Left renal pelvis (tissue), 4 donors: ENCODE measurements at regions not wholly inside any gene's neighbourhood (a gene's known extent, or its start where the extent isn't known, plus 50 kb on each side); places are given as distances from the start of the nearest gene placed in this dataset.

ENCODE experiments used
- DNase-seq, 4 donors: peaks; one replicate each; pipeline ENCODE4 v3.0.0-alpha.2; 2013; ENCODE audit warnings: low read depth in 4 of 4, low spot score in 3 of 4

DNA sequence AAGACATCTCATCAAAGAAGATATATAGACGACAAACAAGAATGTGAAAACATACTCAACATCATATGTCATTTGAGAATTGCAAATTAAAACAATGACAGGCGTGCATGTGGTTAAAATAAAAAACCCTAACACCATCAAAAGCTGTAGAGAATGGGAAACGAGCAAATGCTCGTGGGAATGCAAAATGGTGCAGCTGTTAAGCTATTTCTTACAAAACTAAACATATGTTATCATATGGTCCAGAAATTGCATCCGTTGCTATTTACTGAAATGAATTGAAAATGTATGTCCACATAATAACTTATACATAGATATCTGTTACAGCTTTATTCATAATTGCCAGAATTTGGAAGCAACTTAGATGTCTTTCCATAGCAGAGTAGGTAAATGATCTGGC, 574.4 kb downstream of the TNS3 start:
- DNase-seq = no peak

DNA sequence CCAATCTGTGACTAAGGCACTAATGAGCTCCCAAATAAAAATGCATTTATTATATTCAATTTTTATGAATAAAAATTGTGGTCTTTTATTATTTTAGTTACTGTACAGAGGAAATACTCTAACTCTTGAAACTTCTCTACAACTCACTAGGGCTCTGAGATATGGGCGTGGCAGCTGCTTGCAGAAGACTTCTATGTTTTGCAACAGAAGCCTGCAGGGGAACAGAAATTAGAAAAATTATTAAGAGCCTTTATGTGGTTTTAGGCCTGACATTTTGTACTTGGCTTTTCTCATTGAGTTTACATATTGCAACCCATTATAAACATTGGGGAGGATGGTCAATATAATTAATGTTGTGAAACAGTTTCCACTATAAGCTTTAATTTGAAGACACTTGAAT, 581.4 kb downstream of the TNS3 start:
- no peak for DNase-seq

DNA sequence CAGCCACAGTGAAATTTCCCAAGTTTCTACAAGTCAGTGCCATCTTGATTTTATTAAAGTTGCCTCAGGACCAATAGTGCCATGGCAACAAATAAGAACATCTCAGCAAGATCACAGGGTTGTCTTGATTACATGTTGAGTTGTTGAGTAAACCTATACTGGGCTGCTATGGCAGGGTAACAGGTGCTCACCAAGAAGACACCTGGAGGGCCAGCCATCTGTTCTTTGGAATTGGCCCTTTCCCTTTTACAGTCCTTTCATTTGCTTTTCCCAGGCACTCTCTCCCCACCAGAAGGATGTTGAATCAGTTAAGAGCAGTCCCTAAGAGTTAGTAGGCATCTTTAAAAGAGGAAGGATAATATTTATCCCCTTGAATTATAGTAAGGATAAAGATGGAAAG, 582.0 kb downstream of the TNS3 start:
- DNase-seq = no peak

DNA sequence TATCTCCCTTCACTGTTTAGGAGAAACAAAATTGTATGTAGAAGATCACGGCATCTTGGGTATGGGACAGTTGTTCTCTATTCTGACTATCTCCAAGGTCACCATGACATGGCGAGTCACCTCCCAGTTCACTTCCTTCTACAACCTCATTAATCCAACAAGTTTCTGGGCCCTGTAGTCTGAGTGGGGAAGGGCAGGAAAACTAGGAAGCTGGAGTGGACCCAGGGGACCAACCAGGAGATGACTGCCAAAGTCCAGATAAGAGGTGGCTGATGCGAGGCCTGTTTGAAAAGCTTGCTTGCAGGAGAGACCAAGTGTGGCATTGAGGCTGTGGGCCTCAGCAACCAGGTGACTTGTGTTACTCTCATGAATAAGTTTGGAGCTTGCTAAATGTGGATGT, 584.9 kb downstream of the TNS3 start:
- DNase-seq = no peak

DNA sequence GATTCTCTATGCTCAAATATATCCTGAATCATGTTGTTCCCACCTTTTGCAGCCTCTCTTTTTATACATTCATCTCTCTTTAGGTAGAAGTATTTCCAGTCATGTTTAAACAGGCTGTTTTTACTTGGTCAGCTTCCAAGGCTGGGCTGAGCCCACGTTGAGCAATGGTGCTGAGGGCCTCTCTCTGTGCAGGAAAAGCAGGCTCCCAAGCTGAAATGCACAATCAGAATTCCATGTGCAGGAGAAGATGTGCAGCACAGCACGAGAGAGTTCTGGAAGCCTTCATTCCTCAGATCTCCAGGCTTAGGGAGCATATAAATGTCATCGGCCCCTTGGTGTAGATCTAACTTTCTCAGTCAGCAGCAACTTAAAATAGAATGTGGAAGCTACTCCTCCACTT, 588.5 kb downstream of the TNS3 start:
- no peak for DNase-seq

DNA sequence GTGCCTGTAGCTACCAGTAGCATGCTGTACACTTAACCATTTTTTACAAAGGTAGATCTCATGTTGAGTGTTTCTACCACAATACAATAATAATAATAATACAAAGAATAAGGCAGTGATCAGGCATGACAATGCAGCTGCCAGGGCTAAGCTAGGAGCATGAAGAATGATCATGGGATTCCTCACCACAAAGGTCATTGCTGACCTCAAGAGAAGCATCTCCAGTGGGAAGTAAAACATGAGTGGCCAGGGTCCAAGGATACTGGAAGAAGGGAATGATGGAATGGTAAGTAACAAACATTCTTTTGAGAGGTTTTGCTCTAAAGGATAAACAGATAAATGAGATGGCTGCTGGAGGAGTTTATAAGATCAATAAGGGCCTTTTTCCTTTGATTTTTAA, 591.1 kb downstream of the TNS3 start:
- no peak for DNase-seq

DNA sequence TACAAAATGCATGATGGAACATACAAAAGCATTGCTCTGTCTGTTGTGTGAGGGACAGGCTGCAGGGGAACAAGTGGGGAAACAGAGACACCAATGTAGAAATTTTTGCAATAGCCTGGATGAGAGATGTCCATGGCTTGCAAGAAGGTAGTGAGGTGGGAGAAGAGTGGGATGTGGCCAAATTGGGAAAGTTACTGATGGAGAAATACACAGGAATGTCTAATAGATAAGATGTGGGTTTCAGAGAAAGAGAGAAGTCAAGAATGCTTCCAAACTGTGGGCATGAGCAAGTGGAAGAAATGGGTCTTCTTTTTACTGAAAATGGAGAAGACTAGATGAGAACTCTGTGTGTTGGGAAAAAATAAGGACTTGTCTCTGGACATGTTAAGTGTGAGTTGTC, 592.7 kb downstream of the TNS3 start:
- DNase-seq = no peak

DNA sequence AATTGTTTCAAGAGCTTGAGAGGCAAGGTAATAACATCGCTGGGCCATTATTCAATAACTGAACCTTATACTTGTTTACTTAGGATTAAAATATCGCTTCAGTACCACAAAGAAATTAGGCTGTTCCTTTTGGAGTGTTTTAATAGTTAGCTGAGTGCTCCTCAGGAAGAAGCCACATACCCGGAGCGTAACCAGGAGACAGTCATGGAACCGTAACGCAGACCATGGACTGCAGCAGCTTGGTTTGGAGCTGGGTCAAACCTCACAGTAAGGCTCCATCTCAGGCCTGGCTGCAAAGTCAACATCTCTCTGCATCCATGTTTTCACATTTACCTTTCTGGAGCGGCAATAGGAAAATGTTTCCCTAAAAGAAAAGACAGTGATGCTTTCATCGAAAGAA, 599.0 kb downstream of the TNS3 start:
- no peak for DNase-seq

DNA sequence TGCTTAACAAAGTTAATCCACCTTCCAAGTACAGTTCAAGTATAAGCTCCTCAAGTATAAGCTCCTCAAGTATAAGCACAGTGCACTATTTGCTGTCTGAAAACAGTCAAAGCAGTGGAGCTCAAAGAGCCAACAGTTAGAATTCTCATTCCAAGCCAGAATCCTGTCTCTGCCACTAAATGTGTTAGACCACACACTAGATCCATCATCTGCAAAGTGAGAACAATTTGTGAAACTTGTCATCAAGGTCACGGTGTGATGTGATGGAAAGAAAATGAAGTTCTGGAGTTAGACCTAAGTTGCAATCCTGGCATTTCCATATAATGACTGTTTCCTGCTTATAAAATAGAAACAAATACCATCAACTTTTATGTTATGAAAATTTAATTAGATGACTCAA, 602.5 kb downstream of the TNS3 start:
- DNase-seq = no peak

DNA sequence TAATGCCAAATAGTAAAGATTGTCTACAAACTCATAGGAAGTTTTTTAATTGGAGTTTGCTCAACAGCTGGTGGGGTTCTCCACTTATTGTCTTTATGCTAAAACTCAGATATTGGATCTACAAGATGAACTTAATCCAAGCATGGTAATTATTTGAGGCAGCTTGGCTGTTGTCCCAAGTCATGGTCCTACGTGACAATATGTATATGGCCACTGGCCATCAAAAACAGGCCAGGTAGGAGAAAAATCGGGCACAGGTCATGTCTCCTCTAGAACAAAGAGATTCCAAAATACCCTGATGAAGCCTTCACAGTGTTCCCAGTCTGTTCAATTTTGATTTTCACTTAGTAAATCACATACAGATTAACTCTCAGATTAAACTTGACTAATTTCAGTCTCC, 606.4 kb downstream of the TNS3 start:
- DNase-seq = no peak

DNA sequence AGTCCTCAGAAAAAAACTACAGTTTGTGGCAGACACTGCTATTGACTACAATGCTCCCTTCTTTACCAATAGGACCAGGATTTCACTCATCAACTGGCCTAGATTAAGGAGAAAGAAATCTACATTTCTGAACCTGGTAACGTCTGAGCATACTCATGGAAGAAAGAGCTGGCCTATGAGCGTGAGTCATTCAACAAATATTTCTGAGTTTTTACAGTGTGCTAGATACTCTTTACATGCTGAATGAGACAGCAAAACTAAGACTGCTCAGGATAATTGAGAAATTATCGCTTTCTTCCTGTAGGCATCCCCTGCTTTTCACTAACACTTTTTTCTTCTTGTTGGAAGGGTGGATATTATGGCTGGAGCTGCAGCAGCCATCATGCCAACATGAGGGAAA, 609.7 kb downstream of the TNS3 start:
- DNase-seq = no peak

DNA sequence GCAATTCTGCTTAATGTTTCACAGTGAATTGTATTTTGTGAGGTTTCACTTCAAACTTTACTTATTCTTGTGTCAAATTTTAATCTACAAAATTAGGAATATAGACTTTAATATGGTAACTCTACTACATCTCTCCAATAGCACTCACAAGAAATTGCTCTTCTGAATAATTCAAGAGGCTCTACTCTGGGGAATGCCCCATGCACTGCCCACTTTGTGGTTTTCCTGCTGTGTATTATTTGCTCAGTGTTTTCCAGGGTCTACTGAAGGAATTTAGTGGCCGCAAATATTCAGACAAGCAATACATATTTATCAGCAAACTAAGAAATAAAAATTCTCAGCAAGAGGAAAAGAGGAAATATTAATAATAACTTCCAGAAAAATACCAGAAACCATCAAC, 611.4 kb downstream of the TNS3 start:
- no peak for DNase-seq

DNA sequence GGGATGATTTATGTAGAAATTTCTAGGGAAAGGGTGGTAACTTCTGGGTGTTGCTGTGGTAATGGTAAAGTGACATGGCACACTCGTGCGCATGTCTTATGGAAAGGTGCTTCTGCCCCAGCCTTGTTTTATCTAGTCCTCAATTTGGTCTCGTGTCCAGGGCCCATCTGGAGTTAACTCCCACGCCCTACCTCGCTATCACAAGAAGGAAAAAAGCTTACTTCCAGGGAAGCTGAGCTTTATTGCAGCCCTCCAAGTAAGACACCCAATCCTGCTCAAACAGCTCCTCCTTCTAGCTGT, 611.8 kb downstream of the TNS3 start:
- no peak for DNase-seq

DNA sequence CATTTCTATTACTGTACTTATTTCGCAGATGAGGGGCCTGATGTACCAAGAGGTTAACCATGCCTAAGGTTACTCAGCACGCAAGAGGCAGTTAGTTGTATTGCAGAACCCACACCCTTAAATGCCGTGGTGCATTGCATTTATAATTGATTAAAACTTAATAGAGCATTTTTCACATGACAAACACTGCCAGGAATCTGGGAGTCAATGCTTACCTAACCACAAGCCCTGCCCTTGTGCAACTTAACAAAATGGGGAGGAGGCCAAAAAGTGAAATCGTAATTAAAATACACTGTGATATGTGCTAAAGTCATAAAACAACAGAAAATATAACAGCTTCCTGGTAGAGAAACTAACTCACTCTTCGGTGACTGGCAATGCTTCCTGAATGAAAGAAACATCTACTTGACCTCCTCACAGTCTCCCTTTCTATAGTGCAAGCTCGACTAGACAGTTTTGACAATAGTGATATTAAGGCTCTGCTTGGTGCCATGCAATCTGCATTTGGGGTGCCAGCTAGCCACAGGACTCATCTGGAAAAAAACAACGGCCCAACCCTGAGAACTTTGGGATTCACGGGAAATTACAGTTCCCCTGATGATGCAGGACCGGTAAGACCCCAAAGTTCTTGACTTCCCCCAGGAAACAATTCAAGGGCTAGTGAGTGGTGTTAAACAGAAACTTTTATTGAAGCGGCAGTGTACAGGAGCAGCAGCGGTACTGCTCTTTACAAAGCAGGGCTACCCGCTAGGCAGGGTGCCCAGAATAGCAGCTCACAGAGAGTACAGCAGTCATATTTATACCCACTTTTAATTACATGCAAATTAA, 612.4 kb downstream of the TNS3 start:
- DNase-seq = no peak

DNA sequence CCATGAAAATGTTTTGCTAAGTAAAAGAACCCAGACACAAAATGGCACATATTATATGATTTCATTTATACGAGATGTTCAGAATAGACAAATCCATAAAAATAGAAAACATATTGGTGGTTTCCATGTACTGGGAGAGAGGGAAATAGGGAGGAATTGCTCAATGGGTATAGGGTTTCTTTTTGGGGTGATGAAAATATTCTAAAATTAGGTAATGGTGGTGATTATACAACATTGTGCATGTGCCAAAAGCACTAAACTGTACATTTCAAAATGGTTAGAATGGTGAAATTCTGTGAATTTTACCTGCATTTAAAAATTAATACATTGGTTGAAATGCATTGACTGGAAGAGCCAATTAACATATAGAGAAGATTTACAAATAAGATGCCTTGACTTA, 613.9 kb downstream of the TNS3 start:
- DNase-seq = no peak

DNA sequence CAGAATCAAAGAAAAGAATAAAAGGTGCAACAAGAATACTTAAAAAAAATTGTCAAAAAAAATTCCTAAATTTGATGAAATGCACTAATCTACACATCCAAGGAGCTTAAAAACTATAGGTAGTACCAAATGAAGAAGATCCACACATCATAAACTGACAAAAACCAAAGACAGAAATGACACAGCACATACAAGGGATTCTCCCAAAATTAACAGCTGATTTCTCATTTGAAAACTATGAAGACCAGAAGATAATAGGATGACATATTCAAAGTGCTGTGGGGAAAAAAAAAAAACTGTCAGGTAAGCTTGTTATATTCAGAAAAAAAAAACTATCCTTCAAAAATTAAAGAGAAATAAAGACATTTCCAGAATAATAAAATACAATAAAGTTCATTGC, 618.2 kb downstream of the TNS3 start:
- DNase-seq = no peak

DNA sequence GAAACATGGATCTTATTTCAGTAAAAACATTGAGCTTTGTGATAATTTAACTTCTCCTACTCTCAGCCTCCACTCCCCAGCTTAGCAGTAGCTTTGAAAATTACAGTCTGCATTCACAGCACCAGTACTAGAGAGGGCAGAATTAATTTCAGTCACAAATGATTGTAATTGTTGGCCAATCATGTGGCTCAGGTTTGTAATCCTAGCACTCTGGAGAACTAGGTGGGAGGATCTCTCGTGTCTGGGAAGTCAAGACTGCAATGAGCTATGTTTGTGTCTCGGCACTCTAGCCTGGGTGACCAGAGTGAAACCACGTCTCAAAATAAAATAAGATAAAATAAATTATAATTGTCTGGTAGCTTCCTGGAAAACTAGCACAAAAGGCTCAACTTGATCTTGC, 620.9 kb downstream of the TNS3 start:
- peak in 1 of 4 donors; percentile 41 for DNase-seq

DNA sequence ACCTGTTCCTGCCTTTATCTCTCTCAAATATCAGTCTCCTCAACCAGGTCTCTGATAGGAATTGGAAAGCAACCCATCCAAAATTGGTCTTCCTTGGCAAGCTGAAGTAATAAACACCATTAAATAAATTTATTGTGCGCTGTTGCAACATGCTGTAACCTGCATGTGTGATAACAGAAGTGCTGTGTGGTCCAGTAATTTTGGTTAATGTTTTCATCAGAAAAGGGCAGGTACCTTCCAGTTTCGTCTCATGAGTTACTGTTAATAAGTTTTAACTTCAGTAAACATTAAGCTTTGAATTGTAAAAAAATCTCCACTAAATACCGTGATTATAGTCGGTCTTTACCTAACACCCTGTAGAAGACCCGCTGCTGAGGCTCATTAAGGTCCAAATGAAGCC, 624.7 kb downstream of the TNS3 start:
- no peak for DNase-seq

DNA sequence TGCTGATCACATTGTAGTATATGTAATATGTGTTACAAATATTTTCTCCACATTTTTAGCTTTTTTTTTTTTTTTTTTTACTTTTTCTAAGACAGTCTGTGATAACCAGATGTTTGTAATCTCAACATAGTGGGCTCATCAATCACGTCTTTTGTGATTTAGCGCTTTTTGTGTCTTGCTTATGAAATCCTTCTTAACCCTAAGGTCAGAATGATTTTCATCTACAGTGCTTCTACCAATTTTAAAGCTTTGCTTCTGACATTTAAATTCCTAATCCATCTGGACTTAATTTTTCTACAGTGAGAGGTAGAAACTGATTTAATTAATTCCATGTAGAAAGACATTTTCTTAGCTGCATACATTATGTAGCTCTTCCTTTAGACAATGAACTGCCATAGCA, 626.4 kb downstream of the TNS3 start:
- DNase-seq = no peak

DNA sequence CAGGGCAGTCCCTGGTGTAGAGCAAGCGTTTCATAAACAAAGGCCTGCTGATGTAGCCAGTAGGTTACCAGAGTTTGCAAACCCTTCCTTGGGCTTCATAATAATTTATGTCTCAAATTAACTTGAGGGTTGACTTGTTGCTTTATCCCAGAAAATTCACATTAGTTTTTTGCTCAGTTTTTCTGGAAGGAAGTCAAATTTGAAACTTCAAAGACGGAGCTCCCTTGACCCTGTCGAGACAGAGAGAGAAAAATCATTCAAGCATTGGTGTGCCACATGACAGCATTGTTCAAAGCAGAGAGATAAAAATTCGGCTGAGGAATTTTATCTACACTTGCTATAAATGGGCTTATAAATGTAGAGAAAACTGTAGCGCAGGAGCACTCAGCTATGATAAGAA, 627.7 kb downstream of the TNS3 start:
- no peak for DNase-seq

DNA sequence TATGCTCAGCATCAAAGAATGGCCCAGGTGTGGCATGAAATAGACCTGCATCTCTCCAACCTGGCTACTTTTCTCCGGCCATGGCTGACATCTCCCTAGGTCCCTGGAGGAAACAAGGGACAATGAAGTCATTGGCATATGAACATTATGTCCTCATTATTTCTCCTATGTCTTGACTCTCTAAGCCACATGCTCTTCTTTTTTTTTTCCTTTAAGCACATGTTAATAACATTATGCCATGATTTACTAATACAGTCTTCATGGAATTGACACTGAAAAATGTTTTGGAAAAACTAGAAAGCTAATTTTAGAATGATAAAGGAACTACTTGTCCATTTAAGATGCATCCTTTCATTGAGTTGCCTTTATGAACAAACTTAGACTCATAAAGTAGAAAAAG, 628.9 kb downstream of the TNS3 start:
- DNase-seq = no peak

DNA sequence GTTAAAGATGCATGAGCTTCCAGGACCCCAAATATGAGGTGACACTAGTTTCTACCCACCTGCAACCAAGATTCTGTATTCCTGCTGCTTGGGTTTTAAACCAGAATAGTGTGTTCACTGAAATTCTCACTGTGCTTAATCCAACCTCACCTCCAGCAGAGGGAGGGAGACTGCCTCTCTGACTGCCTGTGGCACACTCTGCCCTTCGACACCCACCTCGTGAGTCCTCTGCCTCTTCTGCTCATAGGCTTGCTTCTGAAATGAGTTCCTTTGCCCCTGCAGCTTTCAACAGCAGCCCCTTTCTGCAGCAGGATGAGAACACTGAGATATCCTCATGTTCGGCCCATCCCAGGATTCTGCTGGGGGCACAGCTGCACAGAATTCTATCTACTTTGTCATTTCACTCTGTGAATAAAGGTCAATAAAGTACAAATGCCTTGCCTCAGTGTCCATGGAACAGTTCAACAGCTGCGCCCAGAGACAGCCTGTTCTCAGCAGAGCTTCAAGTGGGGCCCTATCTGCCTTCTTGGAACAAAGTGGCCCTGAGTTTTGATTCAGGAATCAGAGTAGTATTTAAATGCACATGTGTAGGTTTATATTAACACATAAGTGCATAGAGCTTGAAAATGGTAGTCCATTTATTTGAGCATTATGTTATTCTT, 632.5 kb downstream of the TNS3 start:
- DNase-seq = no peak

DNA sequence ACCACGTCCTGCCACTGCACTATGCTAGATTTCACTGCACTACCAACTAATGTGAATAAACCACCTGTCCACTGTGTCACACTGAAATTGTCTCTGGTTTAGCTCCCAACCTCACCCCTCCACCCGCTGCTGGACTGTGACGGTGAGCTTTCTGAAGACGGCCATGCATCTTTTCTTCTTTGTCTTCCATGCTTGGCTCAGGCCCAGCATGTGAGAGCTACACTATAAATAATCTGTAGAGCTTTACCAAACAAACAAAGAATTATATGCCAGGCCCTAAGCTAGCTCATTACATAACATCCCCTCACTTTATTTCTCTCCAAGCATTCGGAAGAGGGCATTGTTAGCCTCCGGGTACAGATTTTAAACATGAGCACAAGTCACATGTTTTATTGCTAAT, 633.2 kb downstream of the TNS3 start:
- DNase-seq = no peak
